Activated CD4-positive, CD25-positive, alpha-beta regulatory T cell treated with anti-CD3 and anti-CD28 coated beads, Interleukin-2, amount 50 U/mL, for 24 hours (primary cell): ENCODE measurements at regions not wholly inside any gene's neighbourhood (a gene's known extent, or its start where the extent isn't known, plus 50 kb on each side); places are given as distances from the start of the nearest gene placed in this dataset.
"Not testable (repeated sequence)": the region's sequence is repeated elsewhere in the genome, so short reads cannot be mapped to it uniquely, and the experiment has no call there.

ENCODE experiments used
- ATAC-seq, 2 donors: fragments of 150-1000 bp; cut with Tn5 transposase; one replicate each; pipeline ENCODE4 v1.10.0; 2021; ENCODE audit warnings: mild to moderate bottlenecking in 1 of 2, moderate library complexity in 1 of 2

- ATAC-seq: no peak
These were observed 489.4 kb upstream of the TBL1XR1 start for GRCh38 chr3:177686671-177687070.

- no peak for ATAC-seq
These were observed 490.0 kb upstream of the TBL1XR1 start for GRCh38 chr3:177687291-177687690.

- no peak for ATAC-seq
These were observed 490.9 kb upstream of the TBL1XR1 start for GRCh38 chr3:177688152-177688551.

GRCh38 chr3:177689077-177689476, 491.8 kb upstream of the TBL1XR1 start:
- ATAC-seq: no peak

GRCh38 chr3:177689869-177690268, 492.6 kb upstream of the TBL1XR1 start:
- ATAC-seq: no peak

- no peak for ATAC-seq
These were observed 493.0 kb upstream of the TBL1XR1 start for GRCh38 chr3:177690306-177690705.

- no peak for ATAC-seq
These were observed 495.2 kb upstream of the TBL1XR1 start for GRCh38 chr3:177692304-177692975.

- ATAC-seq: no peak
These were observed 496.5 kb upstream of the TBL1XR1 start for GRCh38 chr3:177693616-177694264.

GRCh38 chr3:177694316-177694715, 497.0 kb upstream of the TBL1XR1 start:
- no peak for ATAC-seq

GRCh38 chr3:177694951-177695350, 497.7 kb upstream of the TBL1XR1 start:
- ATAC-seq: no peak

- ATAC-seq: no peak
These were observed 502.8 kb upstream of the TBL1XR1 start for GRCh38 chr3:177700117-177700516.

GRCh38 chr3:177703788-177704187, 506.5 kb upstream of the TBL1XR1 start:
- peak; percentile 51 to 76 for ATAC-seq

GRCh38 chr3:177705976-177706823, 508.9 kb upstream of the TBL1XR1 start:
- ATAC-seq: no peak

- not testable (repeated sequence) for ATAC-seq
These were observed 512.2 kb upstream of the TBL1XR1 start for GRCh38 chr3:177709470-177709869.

- no peak for ATAC-seq
These were observed 513.2 kb upstream of the TBL1XR1 start for GRCh38 chr3:177710506-177710905.

GRCh38 chr3:177711637-177712036, 514.4 kb upstream of the TBL1XR1 start:
- ATAC-seq: no peak

- ATAC-seq: no peak
These were observed 516.9 kb upstream of the TBL1XR1 start for GRCh38 chr3:177713928-177714900.

- no peak for ATAC-seq
These were observed 517.7 kb upstream of the TBL1XR1 start for GRCh38 chr3:177714945-177715344.

- ATAC-seq: no peak
These were observed 518.7 kb upstream of the TBL1XR1 start for GRCh38 chr3:177715980-177716379.

GRCh38 chr3:177720927-177721326, 523.6 kb upstream of the TBL1XR1 start:
- not testable (repeated sequence) for ATAC-seq

GRCh38 chr3:177721864-177722785, 524.8 kb upstream of the TBL1XR1 start:
- ATAC-seq: no peak
